Neural cell (in vitro differentiated cells): ENCODE measurements at regions not wholly inside any gene's neighbourhood (a gene's known extent, or its start where the extent isn't known, plus 50 kb on each side); places are given as distances from the start of the nearest gene placed in this dataset.

Experiments
- H2AFZ ChIP-seq: fragments of 200-600, 300-800 bp; sonication (generic), shearing (Covaris generic); 2 replicates; pipeline ENCODE4 v1.6.0; 2014; ENCODE audit warnings: low read depth, mild to moderate bottlenecking, antibody characterized with exemption, low read length, moderate library complexity
- H3F3A ChIP-seq: fragments of 200-600 bp; shearing (Covaris generic); 2 replicates; pipeline ENCODE4 v1.6.1; 2016; ENCODE audit warnings: mild to moderate bottlenecking, moderate library complexity, mixed read lengths, antibody characterized with exemption, low read length; ENCODE audit not compliant: insufficient read depth, poor library complexity, severe bottlenecking
- H3K27ac ChIP-seq: fragments of 200-600, 300-800 bp; sonication (generic), shearing (Covaris generic); 2 replicates; pipeline ENCODE4 v1.5.1; 2014; ENCODE audit warnings: mild to moderate bottlenecking, low read length, moderate library complexity
- H3K27me3 ChIP-seq: fragments of 300-800, 200-600 bp; sonication (generic), shearing (Covaris generic); 2 replicates; pipeline ENCODE4 v1.6.0; 2014; ENCODE audit warnings: mild to moderate bottlenecking, low read depth, low read length, moderate library complexity; ENCODE audit not compliant: insufficient read depth
- H3K36me3 ChIP-seq: fragments of 300-800, 200-600 bp; sonication (generic), shearing (Covaris generic); 2 replicates; pipeline ENCODE4 v1.5.1; 2014; ENCODE audit warnings: mild to moderate bottlenecking, antibody characterized with exemption, low read length, moderate library complexity; ENCODE audit not compliant: insufficient read depth
- H3K4me2 ChIP-seq: fragments of 300-800, 200-600 bp; sonication (generic), shearing (Covaris generic); 2 replicates; pipeline ENCODE4 v1.6.0; 2014; ENCODE audit warnings: mild to moderate bottlenecking, low read length
- H3K4me3 ChIP-seq: fragments of 300-800, 200-600 bp; sonication (generic), shearing (Covaris generic); 2 replicates; pipeline ENCODE4 v1.5.1; 2014; ENCODE audit warnings: mild to moderate bottlenecking, low read length, moderate library complexity
- H3K79me2 ChIP-seq: fragments of 200-600 bp; shearing (Covaris generic); replicated peaks from 2 replicates; pipeline ENCODE4 v1.6.0; 2014; ENCODE audit warnings: mild to moderate bottlenecking, low read length, moderate library complexity; ENCODE audit not compliant: insufficient read depth
- H3K9ac ChIP-seq: fragments of 300-800, 200-600 bp; sonication (generic), shearing (Covaris generic); 2 replicates; pipeline ENCODE4 v1.6.1; 2016; ENCODE audit warnings: mild to moderate bottlenecking, low read length, mixed read lengths
- H3K9me2 ChIP-seq: fragments of 200-600 bp; shearing (Covaris generic); 2 replicates; pipeline ENCODE4 v1.6.1; 2016; ENCODE audit warnings: mild to moderate bottlenecking, low read length, mixed read lengths; ENCODE audit not compliant: insufficient read depth
- H3K9me3 ChIP-seq: fragments of 200-600, 300-800 bp; sonication (generic), shearing (Covaris generic); 2 replicates; pipeline ENCODE4 v1.6.1; 2016; ENCODE audit warnings: mild to moderate bottlenecking, mixed run types, low read length, moderate library complexity, mixed read lengths
- H4K20me1 ChIP-seq: fragments of 200-600 bp; shearing (Covaris generic); 2 replicates; pipeline ENCODE4 v1.6.1; 2016; ENCODE audit warnings: mild to moderate bottlenecking, mixed run types; ENCODE audit not compliant: insufficient read depth
- CTCF ChIP-seq: fragments of 450-650 bp; IDR thresholded peaks from 2 replicates; pipeline ENCODE4 v1.5.1; 2014; ENCODE audit warnings: antibody characterized with exemption, mild to moderate bottlenecking, moderate library complexity; ENCODE audit not compliant: poor library complexity, severe bottlenecking
- EP300 ChIP-seq: fragments of 450-650 bp; conservative IDR thresholded peaks from 2 replicates; pipeline ENCODE4 v1.6.1; 2014; ENCODE audit warnings: antibody characterized with exemption, mild to moderate bottlenecking, moderate library complexity; ENCODE audit not compliant: poor library complexity, severe bottlenecking
- EZH2 ChIP-seq: fragments of 200-600, 300-800 bp; shearing (Covaris generic), sonication (generic); IDR thresholded peaks from 2 replicates; pipeline ENCODE4 v1.6.1; 2014; ENCODE audit warnings: antibody characterized with exemption, low read length, borderline replicate concordance, mild to moderate bottlenecking; ENCODE audit not compliant: insufficient read depth, poor library complexity, severe bottlenecking
- MXI1 ChIP-seq: fragments of 450-650 bp; conservative IDR thresholded peaks from 2 replicates; pipeline ENCODE4 v1.6.1; 2014; ENCODE audit warnings: antibody characterized with exemption, mild to moderate bottlenecking; ENCODE audit not compliant: poor library complexity, severe bottlenecking
- POLR2AphosphoS5 ChIP-seq: IDR thresholded peaks from 2 replicates; pipeline ENCODE4 v1.6.1; 2012
- RAD21 ChIP-seq: fragments of 450-650 bp; conservative IDR thresholded peaks from 2 replicates; pipeline ENCODE4 v1.6.1; 2014; ENCODE audit warnings: antibody characterized with exemption, mild to moderate bottlenecking, moderate library complexity
- REST ChIP-seq: IDR thresholded peaks from 2 replicates; pipeline ENCODE4 v1.6.1; 2012; ENCODE audit warnings: borderline replicate concordance
- SMC3 ChIP-seq: fragments of 450-650 bp; conservative IDR thresholded peaks from 2 replicates; pipeline ENCODE4 v1.6.1; 2014; ENCODE audit warnings: antibody characterized with exemption, mild to moderate bottlenecking, moderate library complexity; ENCODE audit not compliant: poor library complexity
- TAF1 ChIP-seq: IDR thresholded peaks from 2 replicates; pipeline ENCODE4 v1.6.1; 2012; ENCODE audit warnings: low read depth

- Histone ChIP-seq H3K9ac (no peak overlapping the region), H3K4me2 (no peak overlapping the region)
Observed at GRCh38 chr10:36989233-36989632, 136.2 kb upstream of the ANKRD30A start.

GRCh38 chr10:36946598-36946997 is 178.8 kb upstream of the ANKRD30A start:
- no peaks in the 10 kb centered on the region for H3F3A ChIP-seq
- H3K27me3 ChIP-seq: no peaks in the 10 kb centered on the region
- peaks cover 4% of the 10 kb centered on the region for H3K9me3 ChIP-seq
- no peaks in the 10 kb centered on the region for H3K79me2 ChIP-seq
- no peaks in the 10 kb centered on the region for H3K9me2 ChIP-seq
- no peak overlapping the region for H3K4me3 ChIP-seq
- H2AFZ ChIP-seq: no peak overlapping the region
- H3K36me3 ChIP-seq: no peaks in the 10 kb centered on the region
- no peaks in the 10 kb centered on the region for H4K20me1 ChIP-seq
- no peak overlapping the region for H3K27ac ChIP-seq
- H3K9ac ChIP-seq: no peak overlapping the region
- no peak overlapping the region for H3K4me2 ChIP-seq
- TF ChIP-seq POLR2AphosphoS5 (no peak), SMC3 (no peak), EZH2 (no peak), REST (no peak), TAF1 (no peak), EP300 (no peak), MXI1 (no peak)

More at GRCh38 chr10:36989233-36989632, 136.2 kb upstream of the ANKRD30A start:
- Histone ChIP-seq H3K79me2 (no peaks in the 10 kb centered on the region), H3F3A (no peaks in the 10 kb centered on the region), H4K20me1 (no peaks in the 10 kb centered on the region), H3K36me3 (no peaks in the 10 kb centered on the region), H3K9me2 (no peaks in the 10 kb centered on the region), H3K27ac (no peak overlapping the region), H2AFZ (no peak overlapping the region), H3K4me3 (no peak overlapping the region), H3K9me3 (no peaks in the 10 kb centered on the region), H3K27me3 (no peaks in the 10 kb centered on the region)
- TF ChIP-seq SMC3 (no peak), POLR2AphosphoS5 (no peak), RAD21 (no peak), CTCF (no peak), EZH2 (no peak), TAF1 (no peak), EP300 (no peak), REST (no peak), MXI1 (no peak)
